DOHH2 (cell line): ENCODE measurements at regions not wholly inside any gene's neighbourhood (a gene's known extent, or its start where the extent isn't known, plus 50 kb on each side); places are given as distances from the start of the nearest gene placed in this dataset.

Experiments used
- H3F3A ChIP-seq: fragments of 200-600 bp; sonication (generic), shearing (Covaris generic); 2 replicates; pipeline ENCODE4 v1.6.0; 2016; ENCODE audit warnings: antibody characterized with exemption, mild to moderate bottlenecking; ENCODE audit not compliant: control insufficient read depth, insufficient read depth
- H3K27ac ChIP-seq: fragments of 200-600 bp; sonication (generic); 2 replicates; pipeline ENCODE4 v1.5.1; 2014; ENCODE audit warnings: low read depth, mild to moderate bottlenecking, low read length, moderate library complexity
- H3K27me3 ChIP-seq: fragments of 200-600 bp; sonication (generic); 2 replicates; pipeline ENCODE4 v1.6.1; 2014; ENCODE audit warnings: mild to moderate bottlenecking, low read length, mixed read lengths; ENCODE audit not compliant: control insufficient read depth
- H3K36me3 ChIP-seq: fragments of 200-600 bp; sonication (generic); 2 replicates; pipeline ENCODE4 v1.6.1; 2014; ENCODE audit warnings: mild to moderate bottlenecking, low read length, moderate library complexity, mixed read lengths; ENCODE audit not compliant: control insufficient read depth
- H3K4me1 ChIP-seq: fragments of 200-600 bp; sonication (generic); 2 replicates; pipeline ENCODE4 v1.6.1; 2014; ENCODE audit warnings: mild to moderate bottlenecking, low read length, mixed read lengths; ENCODE audit not compliant: control insufficient read depth
- H3K4me2 ChIP-seq: fragments of 200-600 bp; sonication (generic); 2 replicates; pipeline ENCODE4 v1.6.0; 2014; ENCODE audit warnings: mild to moderate bottlenecking, low read length, moderate library complexity
- H3K4me3 ChIP-seq: fragments of 200-600 bp; sonication (generic); 2 replicates; pipeline ENCODE4 v1.5.1; 2014; ENCODE audit warnings: mild to moderate bottlenecking, low read length, mixed read lengths
- H3K79me2 ChIP-seq: fragments of 200-600 bp; sonication (generic); 2 replicates; pipeline ENCODE4 v1.6.1; 2014; ENCODE audit warnings: mild to moderate bottlenecking, low read length, mixed read lengths; ENCODE audit not compliant: control insufficient read depth
- H3K9me2 ChIP-seq: fragments of 200-600 bp; sonication (generic); replicated peaks from 2 replicates; pipeline ENCODE4 v1.6.1; 2014; ENCODE audit warnings: mild to moderate bottlenecking, low read length, mixed read lengths; ENCODE audit not compliant: control insufficient read depth
- H3K9me3 ChIP-seq: fragments of 200-600 bp; sonication (generic); 2 replicates; pipeline ENCODE4 v1.6.1; 2014; ENCODE audit warnings: antibody characterized with exemption, low read length, mixed read lengths; ENCODE audit not compliant: control insufficient read depth, insufficient read depth
- H4K20me1 ChIP-seq: fragments of 200-600 bp; sonication (generic); 2 replicates; pipeline ENCODE4 v1.6.0; 2014; ENCODE audit warnings: low read depth, mild to moderate bottlenecking, antibody characterized with exemption, low read length, moderate library complexity; ENCODE audit not compliant: control insufficient read depth, insufficient read depth
- CTCF ChIP-seq: fragments of 200-600 bp; sonication (generic); IDR thresholded peaks from one replicate; pipeline ENCODE4 v1.5.1; 2014; ENCODE audit warnings: antibody characterized with exemption, mild to moderate bottlenecking, low read depth, low read length; ENCODE audit not compliant: poor library complexity, severe bottlenecking
- EZH2phosphoT487 ChIP-seq: fragments of 200-600 bp; sonication (generic); IDR thresholded peaks from 2 replicates; pipeline ENCODE4 v1.6.1; 2017; ENCODE audit warnings: borderline replicate concordance, mild to moderate bottlenecking, antibody characterized with exemption, low read length, moderate library complexity, mixed read lengths

- Histone ChIP-seq H3K9me3 (no peaks in the 10 kb centered on the region), H3K4me2 (no peak overlapping the region), H4K20me1 (no peaks in the 10 kb centered on the region), H3K4me3 (no peak overlapping the region), H3F3A (no peaks in the 10 kb centered on the region), H3K9me2 (no peaks in the 10 kb centered on the region), H3K4me1 (no peaks in the 10 kb centered on the region), H3K36me3 (no peaks in the 10 kb centered on the region), H3K79me2 (no peaks in the 10 kb centered on the region), H3K27ac (no peak overlapping the region), H3K27me3 (peaks cover 8% of the 10 kb centered on the region; the same call in 1 of the 2 replicates)
- TF ChIP-seq EZH2phosphoT487: no peak
- TF ChIP-seq CTCF: no peak
Measured at GRCh38 chr1:10897981-10898728, 101.7 kb upstream of the CASZ1 start.

DNA sequence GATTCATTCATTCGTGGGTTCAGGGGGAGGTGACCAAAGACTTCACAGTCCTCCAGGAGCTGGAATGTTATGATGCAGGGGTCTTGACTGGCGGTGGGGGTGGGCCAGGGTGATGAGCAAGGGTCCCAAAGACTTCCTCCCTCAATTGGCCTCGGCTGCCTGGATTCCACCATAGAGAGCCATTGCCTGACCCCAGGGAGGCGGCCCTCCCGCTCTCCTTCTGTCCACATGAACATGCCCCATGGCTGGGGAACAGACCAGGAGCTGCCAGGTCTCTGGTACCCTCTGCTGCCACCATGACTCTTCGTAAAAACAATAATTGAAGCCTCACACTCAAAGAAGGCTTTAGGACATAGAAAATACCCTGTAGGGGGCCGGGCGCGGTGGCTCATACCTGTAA lies 102.5 kb upstream of the CASZ1 start:
- Histone ChIP-seq H3F3A (no peaks in the 10 kb centered on the region), H3K9me2 (no peaks in the 10 kb centered on the region), H3K4me1 (no peaks in the 10 kb centered on the region), H4K20me1 (no peaks in the 10 kb centered on the region), H3K27me3 (peaks cover 11% of the 10 kb centered on the region), H3K79me2 (no peaks in the 10 kb centered on the region), H3K9me3 (no peaks in the 10 kb centered on the region), H3K4me2 (no peak overlapping the region), H3K4me3 (no peak overlapping the region), H3K36me3 (no peaks in the 10 kb centered on the region), H3K27ac (no peak overlapping the region)
- no peak for TF ChIP-seq CTCF
- TF ChIP-seq EZH2phosphoT487: no peak

- H3K4me2 ChIP-seq: no peak overlapping the region
- TF ChIP-seq EZH2phosphoT487 (no peak), CTCF (no peak)
Measured at GRCh38 chr1:10899490-10900250, 103.2 kb upstream of the CASZ1 start.

More at GRCh38 chr1:10899490-10900250, 103.2 kb upstream of the CASZ1 start:
- no peaks in the 10 kb centered on the region for H4K20me1 ChIP-seq
- H3K4me3 ChIP-seq: no peak overlapping the region
- H3F3A ChIP-seq: no peaks in the 10 kb centered on the region
- no peak overlapping the region for H3K27ac ChIP-seq
- H3K9me3 ChIP-seq: no peaks in the 10 kb centered on the region
- H3K4me1 ChIP-seq: peaks cover under 1% of the 10 kb centered on the region; the same call in 1 of the 2 replicates
- no peaks in the 10 kb centered on the region for H3K9me2 ChIP-seq
- peaks cover 18% of the 10 kb centered on the region for H3K27me3 ChIP-seq
- no peaks in the 10 kb centered on the region for H3K36me3 ChIP-seq
- H3K79me2 ChIP-seq: no peaks in the 10 kb centered on the region
